ENCODE measurements at regions not wholly inside any gene's neighbourhood (a gene's known extent, or its start where the extent isn't known, plus 50 kb on each side); places are given as distances from the start of the nearest gene placed in this dataset.

- ATAC-seq (ENCODE audit: low FRiP score in 2 of 2) (no peak), DNase-seq (no peak)
- H3K4me1 ChIP-seq = no peaks in the 10 kb centered on the region
- TF ChIP-seq POLR2A (IDR thresholded peaks at IDR 0.05) (no peak), POLR2AphosphoS5 (IDR thresholded peaks at IDR 0.05) (no peak)
- no peak overlapping the region for H3K4me3 ChIP-seq
- H3K9me3 ChIP-seq = no peaks in the 10 kb centered on the region
- H3K36me3 ChIP-seq = no peaks in the 10 kb centered on the region
- H3K27ac ChIP-seq = no peak overlapping the region
- no peaks in the 10 kb centered on the region for H3K27me3 ChIP-seq
- WGBS, 2 donors = 62 to 67% methylated on average over 4 of the region's 4 CpGs
Observed at GRCh38 chr11:80592546-80592945, 1151.7 kb upstream of the TENM4 start.

DNA sequence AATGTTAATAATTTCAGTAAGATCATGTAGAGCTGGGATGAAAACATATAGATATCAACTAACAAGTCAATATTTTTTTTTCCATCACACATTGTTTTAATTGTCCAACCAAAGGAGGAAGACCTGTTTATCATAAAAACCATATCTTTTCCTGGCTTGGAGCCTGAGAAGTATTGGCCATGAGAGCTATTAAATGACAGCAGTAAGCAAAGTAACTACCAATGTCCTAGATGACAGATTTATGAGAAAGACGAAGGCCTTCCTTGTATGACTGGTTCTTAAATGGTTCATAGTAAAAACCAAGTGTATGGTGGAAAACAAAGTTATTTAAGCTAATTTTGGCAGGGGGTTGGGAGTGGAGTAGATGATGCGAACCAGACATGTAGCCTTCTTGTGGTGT lies 1147.1 kb upstream of the TENM4 start:
- H3K4me3 ChIP-seq = no peak overlapping the region
- H3K27me3 ChIP-seq = no peaks in the 10 kb centered on the region
- TF ChIP-seq EP300 (IDR thresholded peaks at IDR 0.05) (no peak), POLR2AphosphoS5 (IDR thresholded peaks at IDR 0.05) (no peak), POLR2A (IDR thresholded peaks at IDR 0.05) (no peak)
- TF ChIP-seq, protein P1, sequence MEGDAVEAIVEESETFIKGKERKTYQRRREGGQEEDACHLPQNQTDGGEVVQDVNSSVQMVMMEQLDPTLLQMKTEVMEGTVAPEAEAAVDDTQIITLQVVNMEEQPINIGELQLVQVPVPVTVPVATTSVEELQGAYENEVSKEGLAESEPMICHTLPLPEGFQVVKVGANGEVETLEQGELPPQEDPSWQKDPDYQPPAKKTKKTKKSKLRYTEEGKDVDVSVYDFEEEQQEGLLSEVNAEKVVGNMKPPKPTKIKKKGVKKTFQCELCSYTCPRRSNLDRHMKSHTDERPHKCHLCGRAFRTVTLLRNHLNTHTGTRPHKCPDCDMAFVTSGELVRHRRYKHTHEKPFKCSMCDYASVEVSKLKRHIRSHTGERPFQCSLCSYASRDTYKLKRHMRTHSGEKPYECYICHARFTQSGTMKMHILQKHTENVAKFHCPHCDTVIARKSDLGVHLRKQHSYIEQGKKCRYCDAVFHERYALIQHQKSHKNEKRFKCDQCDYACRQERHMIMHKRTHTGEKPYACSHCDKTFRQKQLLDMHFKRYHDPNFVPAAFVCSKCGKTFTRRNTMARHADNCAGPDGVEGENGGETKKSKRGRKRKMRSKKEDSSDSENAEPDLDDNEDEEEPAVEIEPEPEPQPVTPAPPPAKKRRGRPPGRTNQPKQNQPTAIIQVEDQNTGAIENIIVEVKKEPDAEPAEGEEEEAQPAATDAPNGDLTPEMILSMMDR (IDR thresholded peaks at IDR 0.05) = no peak
- DNase-seq (no peak), ATAC-seq (ENCODE audit: low FRiP score in 2 of 2) (no peak)
- no peaks in the 10 kb centered on the region for H3K4me1 ChIP-seq
- H3K9me3 ChIP-seq = no peaks in the 10 kb centered on the region
- H3K27ac ChIP-seq = no peak overlapping the region
- H3K36me3 ChIP-seq = no peaks in the 10 kb centered on the region
- 75 to 76% methylated on average over 2 of the region's 2 CpGs for WGBS, 2 donors

GRCh38 chr11:80586464-80586863 lies 1145.6 kb upstream of the TENM4 start:
- no peak for TF ChIP-seq POLR2AphosphoS5 (IDR thresholded peaks at IDR 0.05)
- TF ChIP-seq POLR2A (IDR thresholded peaks at IDR 0.05) = no peak
- TF ChIP-seq, protein P1 (IDR thresholded peaks at IDR 0.05) = no peak
- TF ChIP-seq EP300 (IDR thresholded peaks at IDR 0.05) = no peak
- no peak for ATAC-seq (ENCODE audit: low FRiP score in 2 of 2)
- H3K4me1 ChIP-seq = no peaks in the 10 kb centered on the region
- no peak for DNase-seq
- H3K36me3 ChIP-seq = no peaks in the 10 kb centered on the region
- H3K4me3 ChIP-seq = no peak overlapping the region
- H3K9me3 ChIP-seq = no peaks in the 10 kb centered on the region
- H3K27me3 ChIP-seq = no peaks in the 10 kb centered on the region
- 71 to 87% methylated on average over 1 of the region's 1 CpG for WGBS, 2 donors
- H3K27ac ChIP-seq = no peak overlapping the region

DNA sequence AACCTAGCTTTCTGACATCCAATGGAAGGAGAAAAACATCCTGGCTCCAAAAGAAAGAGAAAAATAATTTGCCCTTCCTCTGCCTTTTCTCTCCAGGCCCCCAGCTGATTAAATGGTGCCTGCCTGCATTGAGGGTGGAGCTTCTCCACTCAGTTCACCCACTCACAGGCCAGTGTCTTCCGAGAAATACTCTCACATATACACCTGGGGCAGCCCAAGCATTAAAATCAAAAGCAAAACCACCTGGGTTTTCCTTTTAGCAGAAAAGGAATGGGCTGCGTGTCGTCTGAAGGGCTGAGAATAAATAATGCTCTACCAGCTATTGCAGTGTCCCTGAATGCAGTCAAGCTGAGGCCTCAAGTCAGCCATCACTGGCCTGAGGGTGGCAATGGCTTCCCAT lies 1143.8 kb upstream of the TENM4 start:
- Histone ChIP-seq H3K27me3 (no peaks in the 10 kb centered on the region), H3K27ac (no peak overlapping the region), H3K4me3 (no peak overlapping the region), H3K36me3 (no peaks in the 10 kb centered on the region), H3K9me3 (no peaks in the 10 kb centered on the region), H3K4me1 (no peaks in the 10 kb centered on the region)
- ATAC-seq (ENCODE audit: low FRiP score in 2 of 2) = no peak
- TF ChIP-seq EP300 (IDR thresholded peaks at IDR 0.05) (no peak), POLR2A (IDR thresholded peaks at IDR 0.05) (no peak), POLR2AphosphoS5 (IDR thresholded peaks at IDR 0.05) (no peak)
- TF ChIP-seq, protein P1 (IDR thresholded peaks at IDR 0.05) = no peak
- DNase-seq = no peak
- 83 to 89% methylated on average over 3 of the region's 3 CpGs for WGBS, 2 donors

GRCh38 chr11:80569832-80570231 lies 1129.0 kb upstream of the TENM4 start:
- Histone ChIP-seq H3K36me3 (no peaks in the 10 kb centered on the region), H3K27ac (no peak overlapping the region), H3K27me3 (no peaks in the 10 kb centered on the region), H3K9me3 (peaks cover 0 to 9% (median 0%) of the 10 kb centered on the region in 4 donors), H3K4me1 (no peaks in the 10 kb centered on the region), H3K4me3 (no peak overlapping the region)
- WGBS, 2 donors = 78 to 90% methylated on average over 2 of the region's 2 CpGs
- DNase-seq = no peak
- no peak for TF ChIP-seq EP300 (IDR thresholded peaks at IDR 0.05)
- TF ChIP-seq POLR2AphosphoS5 (IDR thresholded peaks at IDR 0.05) = no peak
- TF ChIP-seq POLR2A (IDR thresholded peaks at IDR 0.05) = no peak
- no peak for ATAC-seq (ENCODE audit: low FRiP score in 2 of 2)

GRCh38 chr11:80565231-80565630 lies 1124.4 kb upstream of the TENM4 start:
- no peaks in the 10 kb centered on the region for H3K9me3 ChIP-seq
- no peak for DNase-seq
- H3K27me3 ChIP-seq = no peaks in the 10 kb centered on the region
- ATAC-seq (ENCODE audit: low FRiP score in 2 of 2) = no peak
- no peak overlapping the region for H3K4me3 ChIP-seq
- no peaks in the 10 kb centered on the region for H3K36me3 ChIP-seq
- WGBS, 2 donors = 71 to 78% methylated on average over 5 of the region's 5 CpGs
- TF ChIP-seq POLR2AphosphoS5 (IDR thresholded peaks at IDR 0.05) (no peak), EP300 (IDR thresholded peaks at IDR 0.05) (no peak)
- TF ChIP-seq, protein P1 (IDR thresholded peaks at IDR 0.05) = no peak
- H3K27ac ChIP-seq = no peak overlapping the region
- no peaks in the 10 kb centered on the region for H3K4me1 ChIP-seq
